ENCODE measurements at regions not wholly inside any gene's neighbourhood (a gene's known extent, or its start where the extent isn't known, plus 50 kb on each side); places are given as distances from the start of the nearest gene placed in this dataset.

DNA sequence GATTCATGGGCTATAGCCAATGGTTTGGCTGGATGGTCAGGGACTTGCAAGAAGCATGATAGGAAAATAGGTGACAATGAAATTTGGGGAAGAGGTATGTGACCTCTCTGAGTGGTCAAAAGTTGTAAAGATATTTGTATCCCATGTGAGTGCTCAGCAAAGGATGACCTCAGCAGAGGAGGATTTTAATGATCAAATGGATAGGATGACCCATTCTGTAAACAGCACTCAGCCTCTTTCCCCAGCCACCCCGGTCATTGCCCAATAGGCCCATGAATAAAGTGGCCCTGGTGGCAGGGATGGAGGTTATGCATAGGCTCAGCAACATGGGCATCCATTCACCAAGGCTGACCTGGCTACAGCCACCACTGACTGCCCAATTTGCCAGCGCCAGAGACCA lies 138.4 kb upstream of the SPDL1 start:
- DNase-seq, result no peak

DNA sequence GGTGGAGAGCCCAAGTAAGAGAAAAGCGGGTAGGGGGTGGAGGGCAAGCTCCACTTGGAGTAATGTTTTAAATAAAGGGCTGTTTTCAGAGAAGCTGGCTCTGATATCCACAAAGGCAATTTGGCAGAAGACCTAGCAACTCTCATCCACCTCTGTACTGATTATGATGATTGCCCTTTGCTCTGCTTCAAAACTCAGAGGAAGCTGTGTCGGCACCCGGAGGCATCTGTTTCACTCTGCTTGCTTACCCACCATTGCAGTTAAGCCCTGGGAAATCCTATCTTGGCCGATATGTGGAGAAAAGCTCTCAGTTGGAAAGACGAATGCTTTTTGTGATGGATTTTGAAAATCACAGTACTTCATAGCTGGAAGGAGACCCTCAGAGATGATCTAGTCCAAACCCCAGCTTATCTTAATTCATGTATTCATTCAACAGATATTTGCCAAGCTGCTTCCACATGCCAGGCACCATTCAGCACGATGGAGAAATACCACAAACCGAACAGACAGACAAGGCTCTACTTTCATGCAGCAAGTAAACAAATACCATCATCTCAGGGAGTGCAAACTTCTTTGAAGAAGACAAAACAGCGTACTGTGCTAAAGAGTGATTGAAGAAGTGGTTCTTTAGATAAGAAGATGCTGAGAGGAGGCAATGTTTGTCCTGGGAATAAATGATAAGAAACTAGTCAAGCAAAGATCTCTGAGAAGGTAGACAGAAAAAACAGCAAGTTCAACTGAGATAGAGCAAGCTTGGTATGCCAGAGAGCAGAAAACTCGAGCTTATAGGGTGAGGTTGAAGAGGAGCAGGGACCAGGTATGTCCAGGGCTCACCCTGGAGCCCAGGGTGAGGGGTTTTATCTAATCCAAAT lies 140.4 kb upstream of the SPDL1 start:
- DNase-seq, result no peak

DNA sequence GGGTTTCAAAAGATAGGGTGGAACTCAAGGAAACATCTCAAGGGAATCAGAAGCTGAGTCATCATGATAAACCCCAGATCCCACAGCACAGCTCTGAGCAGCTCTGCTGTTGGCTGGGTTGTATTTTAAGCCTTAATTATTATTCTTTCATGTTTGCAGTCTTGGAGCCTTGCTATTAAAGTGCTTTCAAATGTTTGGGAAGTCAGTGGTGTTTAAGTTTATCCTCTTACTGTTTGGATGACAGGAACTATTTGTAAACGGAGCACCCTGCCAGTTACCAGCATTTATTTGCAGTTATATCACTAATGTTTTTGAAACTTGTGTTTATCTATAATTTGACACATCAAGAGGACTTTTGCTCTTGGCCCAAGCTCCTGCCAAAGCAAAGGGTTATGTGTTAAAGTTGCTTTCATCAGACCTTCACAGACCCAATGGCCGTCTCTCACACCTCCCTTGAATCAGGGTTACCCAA lies 141.1 kb upstream of the SPDL1 start:
- no peak for DNase-seq

DNA sequence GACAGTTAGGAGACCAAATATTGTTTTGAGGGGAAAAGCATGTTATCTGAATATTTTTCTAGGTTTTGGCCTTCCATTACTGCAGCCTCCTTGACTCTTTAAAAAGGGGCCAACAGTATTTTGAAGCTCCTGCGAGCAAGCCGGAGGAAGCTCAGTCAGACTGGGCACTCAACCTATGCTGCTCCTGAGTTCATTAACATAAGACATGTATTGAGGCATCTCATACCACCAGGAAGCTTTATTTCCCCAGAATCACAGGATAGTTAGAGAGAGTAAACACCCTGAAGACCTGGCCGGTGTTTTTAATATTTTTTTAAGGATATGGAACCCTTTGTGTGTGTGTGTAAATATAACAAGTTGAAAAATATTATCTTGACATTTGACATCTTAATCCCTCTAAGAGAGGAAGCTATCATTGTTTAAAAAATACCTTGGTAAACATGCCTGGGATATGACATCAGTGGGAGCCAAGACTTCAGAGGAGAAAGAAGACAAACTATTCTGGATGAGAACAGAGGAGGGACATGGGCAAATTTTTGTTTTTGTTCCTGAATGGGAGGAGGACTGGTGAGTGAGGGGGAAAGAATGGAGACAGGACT lies 139.3 kb upstream of the SLIT3 start:
- DNase-seq, result no peak

DNA sequence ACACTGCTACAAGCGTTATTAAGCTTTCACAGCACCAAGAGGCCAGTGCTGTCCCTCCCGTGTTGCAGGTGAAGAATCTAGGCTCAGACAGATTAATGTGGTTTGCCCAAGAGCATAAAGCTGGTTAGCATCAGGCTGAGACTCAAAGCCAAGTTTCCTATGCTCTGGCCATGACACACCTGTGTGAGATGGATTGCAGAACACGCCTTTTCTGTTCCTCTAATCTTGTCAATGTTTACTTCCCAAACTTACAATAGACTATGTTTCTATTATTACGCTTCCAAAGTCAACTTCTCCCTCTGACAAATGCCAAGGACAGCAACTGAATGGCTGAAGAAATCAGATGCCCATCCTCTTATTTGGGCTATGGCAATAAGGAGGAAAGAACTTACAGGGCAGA lies 138.4 kb upstream of the SLIT3 start:
- no peak for DNase-seq

DNA sequence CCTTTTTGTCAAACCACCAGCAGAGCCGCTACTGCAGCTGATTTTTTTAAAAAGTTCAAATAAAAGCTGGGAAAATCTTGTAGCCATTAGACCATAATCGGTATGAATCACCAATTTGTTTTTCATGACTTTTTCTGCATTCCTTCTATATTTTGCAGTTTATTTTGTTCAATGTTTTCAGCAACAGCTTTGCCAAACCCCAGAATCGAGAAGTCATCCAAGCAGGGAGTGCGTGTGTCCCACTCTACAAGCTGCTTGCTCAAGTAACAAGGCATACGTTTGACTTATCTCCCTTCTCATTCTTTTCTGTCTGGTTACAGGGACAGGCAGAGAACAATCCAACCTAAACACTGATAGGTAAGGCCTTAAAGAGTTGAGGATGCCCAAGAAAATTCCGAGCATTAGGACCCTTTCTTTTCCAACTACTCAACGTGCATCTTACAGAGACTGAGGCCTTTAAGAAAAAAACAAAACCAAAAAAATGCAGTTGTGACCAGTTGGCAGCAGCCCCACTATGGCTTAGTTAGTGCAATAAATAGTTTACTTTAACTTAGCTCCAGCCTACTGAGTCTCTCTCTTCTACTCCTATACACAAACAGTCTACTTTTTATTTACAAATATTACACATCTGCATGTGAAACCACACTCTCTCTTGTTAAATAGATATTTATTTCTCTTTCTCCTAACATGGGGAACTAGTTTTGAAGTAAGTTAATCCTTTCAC lies 134.7 kb upstream of the SLIT3 start:
- DNase-seq, result no peak

DNA sequence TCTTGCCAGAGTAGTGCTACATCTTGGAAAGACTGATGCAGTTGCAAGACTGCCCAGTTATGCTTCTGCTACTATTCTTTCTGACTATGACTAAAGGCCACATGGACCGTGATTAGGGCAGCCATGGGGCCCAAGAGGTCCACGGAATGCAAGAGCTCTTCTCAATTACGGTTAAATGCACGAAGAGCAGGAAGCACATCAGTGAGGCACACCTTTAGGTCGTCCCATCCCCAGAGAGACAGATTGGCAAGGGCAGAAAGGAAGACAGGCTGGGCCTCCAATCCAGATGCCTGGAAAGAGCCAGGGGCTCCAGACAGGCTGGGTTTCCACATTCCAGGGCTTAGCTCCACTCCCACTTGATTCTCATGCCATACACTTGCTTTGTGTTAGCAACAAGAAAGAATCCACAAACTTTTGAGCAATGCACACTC lies 132.3 kb upstream of the SLIT3 start:
- no peak for DNase-seq

DNA sequence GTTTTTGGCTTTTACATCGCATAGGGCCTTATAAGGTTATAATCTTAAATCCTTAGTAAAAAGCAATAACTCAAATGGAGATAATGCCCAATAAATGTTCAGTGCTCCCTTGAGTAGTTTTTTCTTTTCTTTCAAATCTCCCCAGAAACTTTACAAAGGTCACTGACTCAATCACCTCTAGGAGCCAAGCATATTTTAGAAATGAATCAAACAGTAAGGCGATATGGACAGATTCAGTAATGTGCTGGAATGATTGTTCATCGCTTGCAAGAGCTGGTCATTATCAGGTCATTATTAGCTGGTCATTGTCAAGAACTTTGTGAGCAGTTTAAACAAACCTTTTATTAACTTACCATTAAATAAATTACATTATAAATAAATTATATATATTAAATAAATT lies 130.4 kb upstream of the SLIT3 start:
- DNase-seq, result no peak

DNA sequence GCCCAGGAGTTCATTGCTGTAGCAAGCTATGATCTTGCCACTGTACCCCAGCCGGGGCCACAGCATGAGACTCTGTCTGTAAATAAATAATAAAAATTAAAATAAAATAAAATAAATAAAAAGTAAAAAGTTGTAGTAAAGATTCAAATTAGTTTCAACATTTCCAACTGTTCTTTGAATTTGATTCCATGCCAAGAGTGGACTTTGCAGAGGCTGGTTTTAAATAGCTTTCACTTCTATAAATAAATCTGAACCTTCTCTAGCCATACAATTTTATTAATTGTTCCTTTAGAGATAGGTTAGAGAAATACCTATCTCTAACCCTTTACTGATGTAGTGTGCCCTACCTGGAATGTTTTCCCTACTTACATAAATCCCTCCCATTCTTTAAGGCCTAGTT lies 129.7 kb upstream of the SLIT3 start:
- DNase-seq, result no peak

DNA sequence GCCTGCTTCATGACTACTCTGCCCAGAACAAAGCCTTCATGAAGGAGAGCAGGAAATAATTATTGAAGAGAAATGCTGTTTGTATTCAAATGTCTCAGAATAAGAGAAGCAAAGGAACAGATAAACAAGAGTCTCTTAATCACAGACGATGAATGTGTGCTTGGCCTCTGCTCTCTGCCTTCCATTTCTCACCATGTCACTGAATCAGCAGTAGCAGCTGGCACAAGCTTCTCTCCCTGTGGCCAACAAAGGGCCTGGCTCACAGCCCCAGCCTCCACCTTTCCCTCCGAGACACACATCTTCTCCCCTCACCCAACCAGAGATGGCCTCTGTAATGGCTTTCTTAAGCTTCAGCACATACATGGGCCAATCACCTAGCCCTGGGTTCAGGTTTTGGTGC lies 128.1 kb upstream of the SLIT3 start:
- no peak for DNase-seq

DNA sequence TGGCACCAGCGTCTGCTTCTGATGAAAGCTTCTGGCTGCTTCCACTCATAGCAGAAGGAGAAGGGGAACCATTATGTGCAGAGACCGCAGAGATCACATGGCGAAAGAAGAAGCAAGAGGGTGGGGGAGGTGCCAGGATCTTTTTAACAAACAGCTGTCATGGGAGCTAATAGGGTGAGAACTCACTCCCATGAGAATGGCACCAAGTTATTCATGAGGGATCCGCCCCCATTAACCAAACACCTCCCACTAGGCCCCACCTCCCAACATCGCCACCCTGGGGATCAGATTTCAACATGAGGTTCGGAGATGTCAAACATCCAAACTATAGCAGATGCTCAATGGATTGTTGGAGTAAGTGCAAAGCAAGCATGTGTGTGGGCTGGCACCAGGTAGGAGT lies 125.8 kb upstream of the SLIT3 start:
- DNase-seq, result no peak

DNA sequence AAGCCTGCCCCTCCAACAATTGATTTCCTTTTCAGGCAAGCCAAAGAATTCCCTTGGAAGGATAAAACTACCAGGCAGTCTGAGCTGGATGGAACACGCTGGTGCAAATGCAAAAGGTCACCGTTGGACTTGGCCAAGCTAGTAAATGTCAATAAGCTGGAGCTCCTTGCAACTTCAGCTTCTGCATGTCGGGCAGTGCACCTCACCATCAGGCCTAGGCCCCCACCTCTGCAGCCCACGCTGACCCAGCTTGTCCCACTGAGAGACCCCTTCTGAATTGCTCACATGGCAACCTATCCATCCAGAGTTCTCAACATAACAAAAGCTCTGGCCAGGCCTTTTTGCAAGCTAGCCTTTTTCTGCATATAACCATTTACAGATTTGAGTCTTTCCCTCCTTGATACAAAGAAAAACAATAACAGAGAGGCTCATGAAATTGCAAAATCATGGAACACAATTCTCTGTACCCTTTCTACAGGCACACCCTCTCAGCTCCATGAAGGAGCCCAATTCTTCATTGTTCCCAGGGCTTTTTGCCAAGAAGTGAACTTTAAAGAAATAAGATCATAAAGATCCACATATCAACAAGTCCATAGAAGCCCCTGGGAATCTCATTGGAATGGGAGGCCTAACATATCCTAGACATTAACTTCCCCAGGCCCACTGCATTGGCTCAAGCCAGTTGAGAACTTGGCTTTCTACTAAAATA lies 123.9 kb upstream of the SLIT3 start:
- DNase-seq, result no peak

DNA sequence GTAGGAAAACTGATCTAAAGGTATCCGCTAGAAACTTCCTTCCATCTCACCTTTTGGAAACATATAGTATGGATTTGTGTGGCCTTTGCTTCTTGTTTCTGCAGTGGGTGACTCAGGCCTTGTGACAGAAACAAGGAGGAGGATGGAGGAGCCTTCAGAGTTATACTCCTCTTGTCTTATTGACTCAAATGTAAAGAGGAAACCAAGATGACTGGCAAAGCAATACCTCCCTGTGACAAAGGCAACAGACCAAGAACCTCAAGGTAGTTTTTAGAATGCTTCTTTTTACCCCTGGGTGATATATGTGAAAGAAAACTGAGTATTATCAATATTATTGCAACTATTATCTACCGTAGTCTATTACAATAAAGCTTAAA lies 123.3 kb upstream of the SLIT3 start:
- no peak for DNase-seq

DNA sequence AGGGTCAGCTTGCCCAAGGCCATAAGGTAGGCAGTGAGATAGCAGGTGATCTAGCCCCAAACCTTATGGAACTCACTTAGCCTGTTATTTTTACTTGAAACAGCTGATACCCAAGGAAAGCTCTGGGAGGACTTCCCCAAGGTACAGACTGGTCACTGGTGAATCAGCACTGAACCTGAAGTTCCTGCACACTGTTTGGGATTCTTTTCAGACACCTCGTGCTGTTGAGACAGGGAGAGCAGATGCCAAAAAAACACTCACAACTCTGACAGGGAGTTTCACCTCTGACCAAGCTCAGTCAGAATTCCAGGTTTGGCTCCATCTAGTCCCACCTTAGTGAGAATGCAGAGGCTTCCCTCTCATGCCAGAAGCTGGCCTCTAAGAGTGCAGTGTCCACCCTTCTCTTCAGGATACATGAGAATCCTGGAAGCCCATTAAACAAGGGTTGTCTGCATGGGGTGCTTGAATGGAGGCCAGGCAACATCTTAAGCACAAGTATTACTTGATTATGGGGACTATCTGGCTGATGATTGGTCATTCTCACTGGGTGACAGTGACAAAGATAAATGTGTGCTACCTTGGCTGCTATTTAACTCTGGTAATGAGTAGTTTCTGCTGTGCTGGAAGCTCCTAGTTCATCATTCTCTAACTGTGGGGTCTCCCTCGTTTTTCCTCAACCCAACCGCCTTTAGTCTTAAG lies 122.8 kb upstream of the SLIT3 start:
- DNase-seq, result no peak

DNA sequence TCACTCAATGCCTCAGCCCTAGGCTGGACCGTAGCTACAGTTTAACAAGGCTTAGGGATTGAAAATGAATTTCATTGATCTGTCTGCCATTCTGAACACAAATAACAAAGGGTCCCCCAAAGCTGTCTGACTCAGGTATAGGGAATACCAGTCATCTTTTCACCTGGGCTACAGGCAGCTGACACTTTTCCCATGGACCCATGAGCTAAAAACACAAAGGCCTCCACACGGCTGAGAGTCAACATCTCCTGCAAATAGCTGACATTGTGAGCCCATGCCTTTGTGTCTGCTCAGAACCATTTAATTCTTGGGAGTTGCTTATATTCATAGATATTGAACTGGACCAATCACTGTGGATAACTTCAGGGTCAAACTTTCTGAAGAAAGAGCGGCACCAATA lies 121.1 kb upstream of the SLIT3 start:
- DNase-seq, result no peak

DNA sequence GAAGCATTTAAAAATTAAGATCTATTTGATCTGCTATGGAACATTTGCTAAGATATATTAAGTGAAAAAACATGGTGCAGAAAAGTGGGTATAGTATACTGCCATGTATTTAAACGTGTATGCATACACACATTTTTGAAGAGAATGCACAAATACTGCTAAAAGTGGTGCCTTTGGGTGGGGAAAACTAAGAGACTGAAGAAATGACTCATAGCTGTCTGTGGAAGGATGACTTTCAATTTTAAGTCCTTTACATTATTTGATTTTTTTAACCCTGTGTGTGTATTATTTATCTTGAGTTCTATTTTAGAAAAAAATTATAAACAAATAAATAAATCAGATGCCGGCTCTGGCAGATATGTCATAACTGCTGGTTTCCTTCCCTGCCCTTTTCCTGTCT lies 120.7 kb upstream of the SLIT3 start:
- DNase-seq, result no peak

DNA sequence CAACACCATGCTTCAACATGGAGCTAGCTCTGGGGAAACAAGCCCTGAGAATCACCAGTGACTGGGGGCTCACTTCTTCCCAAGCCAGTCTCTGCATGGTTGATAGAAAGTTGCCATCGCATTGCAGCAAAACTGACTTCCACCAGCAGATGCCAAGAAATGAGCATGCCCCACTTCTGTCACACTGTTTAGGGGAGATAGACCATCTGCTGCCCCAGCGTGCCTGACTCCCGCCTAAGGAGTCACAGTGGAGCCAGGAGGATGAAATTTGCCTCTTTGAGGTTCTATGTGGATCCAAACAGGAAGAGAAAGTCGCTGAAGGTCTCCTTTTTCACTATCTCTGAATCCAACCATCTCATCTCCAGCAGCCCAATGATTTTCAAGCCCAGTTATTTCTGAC lies 116.7 kb upstream of the SLIT3 start:
- no peak for DNase-seq

DNA sequence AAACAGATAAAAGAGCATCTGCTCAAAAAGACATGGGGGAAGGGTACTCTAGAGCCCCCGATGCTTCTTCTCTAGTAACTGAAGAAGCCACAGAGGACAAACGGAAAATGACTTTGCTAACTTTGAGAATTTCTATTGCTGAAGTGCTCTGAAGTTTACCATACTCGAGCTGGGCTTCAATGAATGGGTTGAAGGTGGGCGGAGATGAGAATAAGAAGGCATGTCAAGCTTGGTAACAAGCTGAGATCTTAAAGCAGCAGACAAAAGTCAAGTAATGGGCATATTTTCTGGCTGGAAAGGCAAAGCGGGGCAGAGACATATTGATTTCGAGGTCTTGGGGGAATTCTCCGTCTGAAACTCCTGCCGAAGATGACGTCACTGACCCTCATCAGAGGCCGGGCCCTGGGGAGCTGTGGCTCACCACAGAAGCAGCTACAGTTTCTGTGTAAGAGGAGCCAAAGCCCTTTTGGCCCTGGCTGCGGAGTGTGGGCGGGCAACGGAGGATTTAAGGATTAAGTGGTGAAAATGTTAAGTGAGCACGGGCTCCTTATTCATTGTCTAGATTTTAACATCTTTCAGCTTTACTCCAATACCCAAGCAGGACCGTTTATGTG lies 115.8 kb upstream of the SLIT3 start:
- no peak for DNase-seq

DNA sequence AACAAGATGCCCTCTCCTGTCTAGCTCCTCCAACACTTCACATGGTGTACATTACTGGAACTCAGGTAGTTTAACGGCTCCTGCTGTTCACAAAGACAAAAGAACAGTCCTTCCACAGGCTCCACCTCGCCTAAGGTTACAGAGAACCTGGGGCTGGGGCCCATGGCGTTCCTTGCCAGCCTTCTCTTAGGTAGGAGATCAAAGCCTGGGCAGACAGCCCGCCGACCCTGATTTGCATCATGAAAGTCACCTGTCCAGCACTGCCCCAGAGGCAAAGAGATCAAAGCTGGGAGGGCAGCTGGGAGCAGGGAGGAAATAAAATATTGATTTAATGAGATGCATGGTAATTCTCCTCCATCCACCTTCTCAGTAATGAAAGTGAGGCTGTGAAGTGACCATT lies 115.0 kb upstream of the SLIT3 start:
- DNase-seq, result no peak

DNA sequence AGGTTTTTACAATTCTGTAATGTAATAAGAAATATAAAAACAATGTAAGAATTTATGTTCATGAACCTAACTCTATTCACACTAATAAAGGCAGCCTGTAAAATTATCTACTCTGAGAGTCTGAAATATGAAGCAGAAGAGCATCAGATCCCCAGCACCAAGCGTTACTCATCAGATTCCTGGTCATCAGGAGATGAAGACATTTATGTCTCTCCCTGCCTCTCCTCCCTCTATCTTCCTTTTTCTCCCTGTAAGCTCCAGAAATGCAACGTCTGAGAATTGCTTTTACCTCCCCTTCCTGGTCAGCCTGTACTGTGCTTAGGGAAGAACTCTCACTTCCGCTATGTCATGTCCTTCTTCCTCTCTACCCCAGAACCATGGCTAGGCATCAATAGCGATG lies 114.4 kb upstream of the SLIT3 start:
- no peak for DNase-seq

DNA sequence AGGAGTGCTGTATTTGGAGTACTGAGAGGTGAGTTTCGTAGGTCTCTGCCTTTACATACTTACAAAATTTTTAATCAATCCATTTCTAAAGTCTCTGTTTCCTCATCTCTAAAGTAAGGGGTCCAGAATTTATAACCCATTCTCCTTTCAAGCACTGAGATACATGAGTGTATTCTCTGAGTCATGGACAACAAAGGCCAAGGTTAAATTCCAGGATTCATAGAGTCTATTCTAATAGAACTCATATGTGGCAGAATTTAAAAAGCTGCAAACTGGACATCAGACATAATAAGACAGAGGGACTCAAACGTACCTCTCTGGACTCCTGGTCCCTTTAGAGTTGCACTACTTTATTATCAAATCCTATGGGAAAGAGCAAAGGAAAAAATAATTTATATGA lies 112.5 kb upstream of the SLIT3 start:
- no peak for DNase-seq

DNA sequence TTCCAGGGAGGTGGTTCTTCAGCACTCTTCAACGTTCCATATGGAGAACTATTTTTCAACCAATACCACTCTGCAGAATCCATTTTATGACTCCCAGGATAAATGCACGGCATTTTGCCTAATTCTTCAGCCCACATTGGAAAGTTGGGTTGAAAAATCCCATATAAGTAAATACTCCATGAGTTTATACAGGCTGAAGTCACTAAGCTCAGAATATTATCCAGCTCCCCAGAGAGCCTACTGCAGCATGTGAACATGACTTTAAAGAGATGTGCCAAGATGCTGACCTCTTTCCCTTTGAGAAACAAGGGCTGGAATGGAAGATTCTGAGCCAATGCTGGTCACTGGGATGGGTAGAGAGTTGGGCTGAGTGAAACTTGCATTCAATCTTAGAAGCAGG lies 111.9 kb upstream of the SLIT3 start:
- DNase-seq, result no peak
